Keratinocyte (primary cell): ENCODE measurements at regions not wholly inside any gene's neighbourhood (a gene's known extent, or its start where the extent isn't known, plus 50 kb on each side); places are given as distances from the start of the nearest gene placed in this dataset.

Experiments used
- DNase-seq: peaks from one replicate; pipeline ENCODE4 v3.0.0-alpha.2; 2011; ENCODE audit warnings: low read depth, missing footprints, low spot score
- FAIRE-seq: peaks from 2 replicates; lab custom pipeline; 2011; peaks lifted over from hg19 to GRCh38; lab: Jason Lieb, UNC
- H2AFZ ChIP-seq: 2 replicates; pipeline ENCODE4 v1.6.0; 2012; ENCODE audit warnings: low read length, control low read depth, inconsistent platforms; ENCODE audit not compliant: control insufficient read depth
- H3K27ac ChIP-seq: 2 replicates; pipeline ENCODE4 v1.5.1; 2011; ENCODE audit warnings: low read length; ENCODE audit not compliant: control insufficient read depth, insufficient read depth
- H3K27me3 ChIP-seq: 3 replicates; pipeline ENCODE4 v1.6.0; 2011; ENCODE audit warnings: low read length; ENCODE audit not compliant: control insufficient read depth, insufficient read depth; ENCODE audit errors: extremely low read depth
- H3K36me3 ChIP-seq, 2 experiments: 2 replicates in 1 of 2; 3 replicates in 1 of 2; pipeline ENCODE4 v1.5.1; 2011; ENCODE audit warnings: low read length in 2 of 2, mild to moderate bottlenecking in 1 of 2; ENCODE audit not compliant: control insufficient read depth in 2 of 2, insufficient read depth in 2 of 2; ENCODE audit errors: extremely low read depth in 1 of 2
- H3K4me1 ChIP-seq: 3 replicates; pipeline ENCODE4 v1.5.1; 2011; ENCODE audit warnings: low read length; ENCODE audit not compliant: control insufficient read depth, insufficient read depth; ENCODE audit errors: extremely low read depth
- H3K4me2 ChIP-seq: 3 replicates; pipeline ENCODE4 v1.6.0; 2011; ENCODE audit warnings: low read depth, low read length; ENCODE audit not compliant: control insufficient read depth, insufficient read depth; ENCODE audit errors: extremely low read depth
- H3K4me3 ChIP-seq, 3 experiments: fragments of 200-600 bp in 1 of 3; sonication (generic) in 1 of 3; 2 replicates in 2 of 3; 3 replicates in 1 of 3; pipeline ENCODE4 v1.5.1; 2011 to 2016; ENCODE audit warnings: low read length in 3 of 3, mild to moderate bottlenecking in 3 of 3, control low read depth in 2 of 3, inconsistent platforms in 1 of 3, low read depth in 1 of 3, mixed read lengths in 1 of 3, mixed run types in 1 of 3, moderate library complexity in 1 of 3; ENCODE audit not compliant: control insufficient read depth in 2 of 3, insufficient read depth in 2 of 3; ENCODE audit errors: extremely low read depth in 1 of 3
- H3K79me2 ChIP-seq: 2 replicates; pipeline ENCODE4 v1.6.0; 2012; ENCODE audit warnings: low read length; ENCODE audit not compliant: control insufficient read depth, insufficient read depth
- H3K9ac ChIP-seq: 3 replicates; pipeline ENCODE4 v1.6.0; 2011; ENCODE audit warnings: low read length; ENCODE audit not compliant: control insufficient read depth, insufficient read depth; ENCODE audit errors: extremely low read depth
- H3K9me1 ChIP-seq: 3 replicates; pipeline ENCODE4 v1.6.0; 2011; ENCODE audit warnings: low read length; ENCODE audit not compliant: control insufficient read depth, insufficient read depth; ENCODE audit errors: extremely low read depth
- H3K9me3 ChIP-seq: 2 replicates; pipeline ENCODE4 v1.5.1; 2012; ENCODE audit warnings: low read depth, low read length; ENCODE audit not compliant: control insufficient read depth
- H4K20me1 ChIP-seq: 3 replicates; pipeline ENCODE4 v1.6.0; 2011; ENCODE audit warnings: low read length; ENCODE audit not compliant: control insufficient read depth, insufficient read depth; ENCODE audit errors: extremely low read depth
- EZH2 ChIP-seq: IDR thresholded peaks from one replicate; pipeline ENCODE4 v1.6.1; 2012; ENCODE audit warnings: inconsistent platforms, mild to moderate bottlenecking, low read length, moderate library complexity
- dilution Hi-C: fragments of 300-500 bp; cut with MboI; formaldehyde crosslinking; loops from one replicate; pipeline ENCODE4 v1.7.0; 2020; ENCODE audit warnings: low sequenced_read_pairs; ENCODE audit not compliant: extremely low pct_ligation_motif_present
- TF ChIP-seq, protein P1 (sequence below), 3 experiments: IDR thresholded peaks in 1 of 3; conservative IDR thresholded peaks in 1 of 3; optimal IDR thresholded peaks in 1 of 3; 2 replicates in 2 of 3; 3 replicates in 1 of 3; pipeline versions ENCODE3 to v1.5.1; 2011; ENCODE audit warnings: low read length in 3 of 3, mild to moderate bottlenecking in 3 of 3, moderate library complexity in 2 of 3, control low read depth in 1 of 3, inconsistent platforms in 1 of 3; ENCODE audit not compliant: insufficient read depth in 2 of 3; ENCODE audit errors: extremely low read depth in 1 of 3

DNA sequence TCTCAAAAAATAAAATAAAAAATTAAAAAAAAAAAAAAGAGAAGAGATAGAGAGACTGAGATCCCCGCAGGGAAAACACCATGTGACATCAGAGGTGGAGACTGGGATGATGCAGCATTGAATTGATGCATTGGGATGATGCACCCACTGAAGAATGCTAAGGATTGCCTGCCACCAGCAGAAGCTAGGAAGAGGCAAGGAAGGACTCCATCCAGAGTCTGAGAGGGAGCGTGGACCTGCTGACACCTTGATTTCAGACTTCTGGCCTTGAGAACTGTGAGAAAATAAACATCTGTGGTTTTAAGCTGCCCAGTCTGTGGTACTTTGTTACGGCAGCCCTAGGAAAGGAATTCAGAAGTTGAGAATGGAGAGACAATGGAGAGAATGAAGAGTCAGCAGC lies 89.8 kb upstream of the PRPS1L1 start:
- DNase-seq = no peak
- Histone ChIP-seq H4K20me1 (no peaks in the 10 kb centered on the region), H3K79me2 (no peaks in the 10 kb centered on the region), H3K9me1 (no peaks in the 10 kb centered on the region), H2AFZ (no peak overlapping the region), H3K4me2 (no peak overlapping the region), H3K36me3 (no peaks in the 10 kb centered on the region), H3K9ac (no peak overlapping the region), H3K27me3 (no peaks in the 10 kb centered on the region), H3K4me3 (no peak overlapping the region), H3K27ac (no peak overlapping the region), H3K4me1 (no peaks in the 10 kb centered on the region), H3K9me3 (no peaks in the 10 kb centered on the region)
- no peak for TF ChIP-seq EZH2
- TF ChIP-seq, protein P1, sequence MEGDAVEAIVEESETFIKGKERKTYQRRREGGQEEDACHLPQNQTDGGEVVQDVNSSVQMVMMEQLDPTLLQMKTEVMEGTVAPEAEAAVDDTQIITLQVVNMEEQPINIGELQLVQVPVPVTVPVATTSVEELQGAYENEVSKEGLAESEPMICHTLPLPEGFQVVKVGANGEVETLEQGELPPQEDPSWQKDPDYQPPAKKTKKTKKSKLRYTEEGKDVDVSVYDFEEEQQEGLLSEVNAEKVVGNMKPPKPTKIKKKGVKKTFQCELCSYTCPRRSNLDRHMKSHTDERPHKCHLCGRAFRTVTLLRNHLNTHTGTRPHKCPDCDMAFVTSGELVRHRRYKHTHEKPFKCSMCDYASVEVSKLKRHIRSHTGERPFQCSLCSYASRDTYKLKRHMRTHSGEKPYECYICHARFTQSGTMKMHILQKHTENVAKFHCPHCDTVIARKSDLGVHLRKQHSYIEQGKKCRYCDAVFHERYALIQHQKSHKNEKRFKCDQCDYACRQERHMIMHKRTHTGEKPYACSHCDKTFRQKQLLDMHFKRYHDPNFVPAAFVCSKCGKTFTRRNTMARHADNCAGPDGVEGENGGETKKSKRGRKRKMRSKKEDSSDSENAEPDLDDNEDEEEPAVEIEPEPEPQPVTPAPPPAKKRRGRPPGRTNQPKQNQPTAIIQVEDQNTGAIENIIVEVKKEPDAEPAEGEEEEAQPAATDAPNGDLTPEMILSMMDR (optimal IDR thresholded peaks at IDR 0.05 in 1 of 3, IDR thresholded peaks at IDR 0.05 in 1 of 3, conservative IDR thresholded peaks at IDR 0.05 in 1 of 3; ENCODE audit: extremely low read depth in 1 of 3, insufficient read depth in 2 of 3, low read length in 3 of 3) = no peak
- dilution Hi-C loops = no loop called here
- FAIRE-seq = no peak

DNA sequence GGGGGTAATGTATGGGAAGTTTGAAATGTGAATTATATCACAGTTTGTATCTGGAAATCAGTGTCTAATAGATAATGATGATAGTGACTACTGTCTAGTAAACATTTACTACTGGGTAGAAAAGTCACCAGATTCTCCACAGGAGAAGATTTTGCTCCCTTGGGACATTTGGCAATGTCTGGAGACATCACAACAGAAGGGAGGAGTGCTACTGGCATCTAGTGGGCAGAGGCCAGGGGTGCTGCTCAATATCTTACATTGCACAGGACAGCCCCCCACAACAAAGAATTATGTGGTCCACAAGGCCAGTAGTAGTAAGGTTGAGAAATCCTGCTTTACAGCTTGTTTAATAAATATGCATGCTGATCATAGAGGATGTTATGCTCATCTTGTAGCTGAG lies 92.3 kb upstream of the PRPS1L1 start:
- Histone ChIP-seq H3K27ac (no peak overlapping the region), H3K9me1 (no peaks in the 10 kb centered on the region), H3K79me2 (no peaks in the 10 kb centered on the region), H3K27me3 (no peaks in the 10 kb centered on the region), H3K9me3 (no peaks in the 10 kb centered on the region), H3K36me3 (no peaks in the 10 kb centered on the region), H3K4me2 (no peak overlapping the region), H3K4me3 (no peak overlapping the region), H4K20me1 (no peaks in the 10 kb centered on the region), H3K9ac (no peak overlapping the region), H3K4me1 (no peaks in the 10 kb centered on the region), H2AFZ (no peak overlapping the region)
- TF ChIP-seq, protein P1 (optimal IDR thresholded peaks at IDR 0.05 in 1 of 3, IDR thresholded peaks at IDR 0.05 in 1 of 3, conservative IDR thresholded peaks at IDR 0.05 in 1 of 3; ENCODE audit: extremely low read depth in 1 of 3, insufficient read depth in 2 of 3, low read length in 3 of 3) = peak; percentile 20 to 60 (median 53)
- no peak for TF ChIP-seq EZH2
- dilution Hi-C loops = no loop called here
- DNase-seq = no peak
- FAIRE-seq = no peak
